ENCODE measurements at regions not wholly inside any gene's neighbourhood (a gene's known extent, or its start where the extent isn't known, plus 50 kb on each side); places are given as distances from the start of the nearest gene placed in this dataset.

DNA sequence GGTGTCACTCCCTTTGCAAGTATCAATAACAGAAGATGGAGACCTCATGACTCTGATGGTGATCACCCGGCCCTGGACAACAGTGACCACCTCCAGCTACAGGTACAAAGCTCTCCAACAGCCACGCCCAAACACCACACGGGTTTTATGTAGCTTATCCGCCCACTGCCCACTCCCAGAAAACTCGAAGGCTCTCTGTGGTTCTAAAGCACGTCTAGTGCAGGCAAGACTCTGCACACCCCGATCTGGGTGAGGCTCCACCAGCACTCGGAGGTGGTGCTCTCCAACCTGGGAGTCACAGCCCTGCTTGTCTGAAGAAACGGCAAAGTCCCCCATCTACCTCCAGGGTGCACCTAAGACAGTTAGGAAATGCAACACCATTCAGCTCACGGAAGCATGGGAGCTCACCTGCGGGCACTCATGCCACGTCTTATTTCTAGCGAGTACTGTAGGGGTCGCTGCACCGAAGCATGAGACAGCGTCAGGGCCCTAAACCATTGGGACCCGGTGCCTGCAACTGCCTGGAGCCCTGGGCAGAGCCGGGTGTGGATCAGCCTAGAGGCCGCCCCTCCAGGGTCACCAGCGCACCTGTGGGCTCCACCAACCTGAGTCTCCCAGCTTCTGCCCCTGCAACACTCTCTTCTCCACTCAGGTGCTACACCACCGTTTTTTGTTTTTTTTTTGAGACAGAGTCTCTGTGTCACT lies 58.1 kb upstream of the ZNF354A start:
- Histone ChIP-seq H3K4me3 (ENCODE audit: low read length) (no peak overlapping the region), H3K4me1 (ENCODE audit: control insufficient read depth, insufficient read depth, low read length) (no peaks in the 10 kb centered on the region), H3K27ac (ENCODE audit: low read length) (no peak overlapping the region), H3K36me3 (ENCODE audit: control insufficient read depth, insufficient read depth, low read length) (no peaks in the 10 kb centered on the region), H3K27me3 (ENCODE audit: control insufficient read depth, insufficient read depth, low read length) (no peaks in the 10 kb centered on the region), H3K9me3 (ENCODE audit: control insufficient read depth, low read depth, low read length) (no peaks in the 10 kb centered on the region)
- no CpG with 5 or more reads among the region's 21 CpGs for WGBS (ENCODE audit: insufficient coverage, low lambda C conversion rate)
- DNase-seq, result no peak

- H3K4me3 ChIP-seq (ENCODE audit: low read length), result no peak overlapping the region
- H3K36me3 ChIP-seq (ENCODE audit: control insufficient read depth, insufficient read depth, low read length), result no peaks in the 10 kb centered on the region
- WGBS (ENCODE audit: insufficient coverage, low lambda C conversion rate), result 87% methylated on average over 3 of the region's 9 CpGs
- no peaks in the 10 kb centered on the region for H3K27me3 ChIP-seq (ENCODE audit: control insufficient read depth, insufficient read depth, low read length)
- H3K4me1 ChIP-seq (ENCODE audit: control insufficient read depth, insufficient read depth, low read length), result no peaks in the 10 kb centered on the region
- no peak overlapping the region for H3K27ac ChIP-seq (ENCODE audit: low read length)
- DNase-seq, result no peak
- H3K9me3 ChIP-seq (ENCODE audit: control insufficient read depth, low read depth, low read length), result no peaks in the 10 kb centered on the region
Observed at GRCh38 chr5:178787889-178788288, 57.4 kb upstream of the ZNF354A start.

- no peaks in the 10 kb centered on the region for H3K36me3 ChIP-seq (ENCODE audit: control insufficient read depth, insufficient read depth, low read length)
- no CpG with 5 or more reads among the region's 9 CpGs for WGBS (ENCODE audit: insufficient coverage, low lambda C conversion rate)
- no peaks in the 10 kb centered on the region for H3K9me3 ChIP-seq (ENCODE audit: control insufficient read depth, low read depth, low read length)
- no peaks in the 10 kb centered on the region for H3K4me1 ChIP-seq (ENCODE audit: control insufficient read depth, insufficient read depth, low read length)
- H3K27me3 ChIP-seq (ENCODE audit: control insufficient read depth, insufficient read depth, low read length), result no peaks in the 10 kb centered on the region
- H3K4me3 ChIP-seq (ENCODE audit: low read length), result no peak overlapping the region
- H3K27ac ChIP-seq (ENCODE audit: low read length), result no peak overlapping the region
- peak; percentile 50 to 70 for DNase-seq
Observed at GRCh38 chr5:178786859-178787499, 56.5 kb upstream of the ZNF354A start.

- H3K4me3 ChIP-seq (ENCODE audit: low read length), result no peak overlapping the region
- H3K36me3 ChIP-seq (ENCODE audit: control insufficient read depth, insufficient read depth, low read length), result no peaks in the 10 kb centered on the region
- no peaks in the 10 kb centered on the region for H3K9me3 ChIP-seq (ENCODE audit: control insufficient read depth, low read depth, low read length)
- H3K27me3 ChIP-seq (ENCODE audit: control insufficient read depth, insufficient read depth, low read length), result peaks cover 4% of the 10 kb centered on the region
- no peak for DNase-seq
- no peak overlapping the region for H3K27ac ChIP-seq (ENCODE audit: low read length)
- WGBS (ENCODE audit: insufficient coverage, low lambda C conversion rate), result no CpG with 5 or more reads among the region's 13 CpGs
- H3K4me1 ChIP-seq (ENCODE audit: control insufficient read depth, insufficient read depth, low read length), result no peaks in the 10 kb centered on the region
Observed at GRCh38 chr5:178786417-178786816, 56.0 kb upstream of the ZNF354A start.

GRCh38 chr5:178785999-178786398 lies 55.5 kb upstream of the ZNF354A start:
- Histone ChIP-seq H3K9me3 (ENCODE audit: control insufficient read depth, low read depth, low read length) (no peaks in the 10 kb centered on the region), H3K36me3 (ENCODE audit: control insufficient read depth, insufficient read depth, low read length) (no peaks in the 10 kb centered on the region), H3K4me3 (ENCODE audit: low read length) (no peak overlapping the region), H3K4me1 (ENCODE audit: control insufficient read depth, insufficient read depth, low read length) (no peaks in the 10 kb centered on the region), H3K27ac (ENCODE audit: low read length) (no peak overlapping the region), H3K27me3 (ENCODE audit: control insufficient read depth, insufficient read depth, low read length) (peaks cover 4% of the 10 kb centered on the region)
- DNase-seq, result no peak
- WGBS (ENCODE audit: insufficient coverage, low lambda C conversion rate), result no CpG with 5 or more reads among the region's 6 CpGs

- H3K27ac ChIP-seq (ENCODE audit: low read length), result no peak overlapping the region
- no peaks in the 10 kb centered on the region for H3K36me3 ChIP-seq (ENCODE audit: control insufficient read depth, insufficient read depth, low read length)
- WGBS (ENCODE audit: insufficient coverage, low lambda C conversion rate), result 88% methylated on average over 1 of the region's 2 CpGs
- H3K27me3 ChIP-seq (ENCODE audit: control insufficient read depth, insufficient read depth, low read length), result peaks cover 4% of the 10 kb centered on the region
- no peaks in the 10 kb centered on the region for H3K4me1 ChIP-seq (ENCODE audit: control insufficient read depth, insufficient read depth, low read length)
- no peak overlapping the region for H3K4me3 ChIP-seq (ENCODE audit: low read length)
- no peak for DNase-seq
- H3K9me3 ChIP-seq (ENCODE audit: control insufficient read depth, low read depth, low read length), result no peaks in the 10 kb centered on the region
Observed at GRCh38 chr5:178784391-178784790, 53.9 kb upstream of the ZNF354A start.

- H3K27ac ChIP-seq (ENCODE audit: low read length), result no peak overlapping the region
- H3K4me1 ChIP-seq (ENCODE audit: control insufficient read depth, insufficient read depth, low read length), result peaks cover 6% of the 10 kb centered on the region
- WGBS (ENCODE audit: insufficient coverage, low lambda C conversion rate), result no CpG with 5 or more reads among the region's 14 CpGs
- H3K4me3 ChIP-seq (ENCODE audit: low read length), result no peak overlapping the region
- peaks cover 4% of the 10 kb centered on the region for H3K27me3 ChIP-seq (ENCODE audit: control insufficient read depth, insufficient read depth, low read length)
- no peaks in the 10 kb centered on the region for H3K36me3 ChIP-seq (ENCODE audit: control insufficient read depth, insufficient read depth, low read length)
- no peak for DNase-seq
- H3K9me3 ChIP-seq (ENCODE audit: control insufficient read depth, low read depth, low read length), result no peaks in the 10 kb centered on the region
Observed at GRCh38 chr5:178781936-178782335, 51.5 kb upstream of the ZNF354A start.

- H3K36me3 ChIP-seq (ENCODE audit: control insufficient read depth, insufficient read depth, low read length), result no peaks in the 10 kb centered on the region
- WGBS (ENCODE audit: insufficient coverage, low lambda C conversion rate), result 95% methylated on average over 4 of the region's 27 CpGs
Observed at GRCh38 chr5:178780581-178781498, 50.4 kb upstream of the ZNF354A start.

More at GRCh38 chr5:178780581-178781498, 50.4 kb upstream of the ZNF354A start:
- Histone ChIP-seq H3K9me3 (ENCODE audit: control insufficient read depth, low read depth, low read length) (no peaks in the 10 kb centered on the region), H3K4me3 (ENCODE audit: low read length) (no peak overlapping the region), H3K4me1 (ENCODE audit: control insufficient read depth, insufficient read depth, low read length) (peaks cover 6% of the 10 kb centered on the region), H3K27me3 (ENCODE audit: control insufficient read depth, insufficient read depth, low read length) (peaks cover 4% of the 10 kb centered on the region), H3K27ac (ENCODE audit: low read length) (no peak overlapping the region)
- no peak for DNase-seq

All from large intestine (tissue), 3 donors.